ENCODE measurements at regions not wholly inside any gene's neighbourhood (a gene's known extent, or its start where the extent isn't known, plus 50 kb on each side); places are given as distances from the start of the nearest gene placed in this dataset.

DNA sequence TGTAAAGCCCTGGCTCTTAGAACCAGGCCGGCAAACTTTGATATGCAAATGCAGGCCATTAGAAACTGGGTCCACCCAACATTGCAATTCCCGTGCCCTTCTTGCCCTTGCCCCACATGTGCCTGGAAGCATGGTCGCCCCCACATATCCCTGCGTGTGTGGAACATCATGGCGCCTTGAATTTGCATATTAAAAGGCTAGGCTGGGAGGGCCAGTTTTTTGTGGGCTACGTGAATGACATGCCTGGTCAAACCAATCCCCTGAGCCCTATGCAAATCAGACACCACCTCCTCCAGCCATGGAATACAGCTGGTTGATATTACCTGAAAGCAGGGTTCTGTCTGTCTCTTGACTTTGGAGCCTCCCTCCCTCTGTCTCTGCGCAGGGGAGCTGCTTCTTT, 58.7 kb upstream of the ARHGEF26 start:
- intact Hi-C loops (cut with micrococcal nuclease; ENCODE audit: unreplicated experiment): no loop called here
- Histone ChIP-seq H3K4me2 (ENCODE audit: control insufficient read depth, insufficient read depth) (no peak overlapping the region), H3K9me3 (replicated peaks; ENCODE audit: control insufficient read depth, insufficient read depth, low read length) (no peaks in the 10 kb centered on the region), H3K4me1 (ENCODE audit: control insufficient read depth, insufficient read depth, low read length) (no peaks in the 10 kb centered on the region), H3K9ac (ENCODE audit: control insufficient read depth, insufficient read depth, low read length) (no peak overlapping the region), H3K27me3 (replicated peaks in 1 of 2; ENCODE audit: control insufficient read depth in 2 of 2, insufficient read depth in 2 of 2, low read length in 1 of 2) (no peaks in the 10 kb centered on the region), H3K27ac (ENCODE audit: control insufficient read depth, insufficient read depth) (no peak overlapping the region), H3K79me2 (ENCODE audit: control insufficient read depth, insufficient read depth, low read length) (no peaks in the 10 kb centered on the region), H2AFZ (ENCODE audit: control insufficient read depth, low read depth, low read length) (no peak overlapping the region), H3K36me3 (ENCODE audit: control insufficient read depth in 2 of 2, insufficient read depth in 2 of 2, low read length in 1 of 2) (no peaks in the 10 kb centered on the region), H3K4me3 (no peak overlapping the region), H4K20me1 (ENCODE audit: control insufficient read depth, insufficient read depth) (no peaks in the 10 kb centered on the region)
- in situ Hi-C loops (cut with MboI): no loop called here
- no TSS peak for BruUV-seq (replicated peaks)
- ChIA-PET CTCF (interaction anchor here (1.3 to 1.4 kb wide), 2 partner anchors 45 to 191 kb away, joined by 3 to 4 read pairs; no protein-coding TSS in a partner anchor), POLR2A (no interaction called here), SMC1A (ENCODE audit: uncharacterized antibody, unreplicated experiment) (no interaction called here), RAD21 (ENCODE audit: unreplicated experiment) (no interaction called here)
- FAIRE-seq (no peak), DNase-seq (ENCODE audit: low read depth, low spot score) (no peak), ATAC-seq (no peak)
- TF ChIP-seq PRDM15 (CRISPR knock-in tag; IDR thresholded peaks at IDR 0.05): no peak
- no peak for TF ChIP-seq ZNF592 (IDR thresholded peaks at IDR 0.05)
- TF ChIP-seq YY1 (IDR thresholded peaks at IDR 0.05; ENCODE audit: low read depth, low read length): no peak
- no peak for TF ChIP-seq KAT2A (conservative IDR thresholded peaks at IDR 0.05; ENCODE audit: control insufficient read depth, low read depth, low read length)
- no peak for TF ChIP-seq BCL11A (IDR thresholded peaks at IDR 0.05; ENCODE audit: low read depth, low read length)
- no peak for TF ChIP-seq ZZZ3 (IDR thresholded peaks at IDR 0.05; ENCODE audit: control insufficient read depth, insufficient read length, low read depth)
- TF ChIP-seq CHD4 (IDR thresholded peaks at IDR 0.05): no peak
- TF ChIP-seq SMAD1 (IDR thresholded peaks at IDR 0.05; ENCODE audit: low read depth, partially characterized antibody): no peak
- TF ChIP-seq SUPT20H (IDR thresholded peaks at IDR 0.05; ENCODE audit: borderline replicate concordance, control insufficient read depth, low read depth, low read length): no peak
- TF ChIP-seq NFYB (IDR thresholded peaks at IDR 0.05; ENCODE audit: insufficient read depth, low read depth, low read length): no peak
- TF ChIP-seq NR2C2 (IDR thresholded peaks at IDR 0.05; ENCODE audit: borderline replicate concordance, control insufficient read depth, insufficient read length, low read depth): no peak
- no peak for TF ChIP-seq NFYA (IDR thresholded peaks at IDR 0.05; ENCODE audit: borderline replicate concordance, low read depth, low read length)
- TF ChIP-seq CBFB (IDR thresholded peaks at IDR 0.05; ENCODE audit: low read depth): no peak
- no peak for TF ChIP-seq PBX3 (IDR thresholded peaks at IDR 0.05; ENCODE audit: insufficient replicate concordance, low read depth, low read length)
- no peak for TF ChIP-seq POLR2AphosphoS5 (IDR thresholded peaks at IDR 0.05; ENCODE audit: low read length)
- TF ChIP-seq ZNF384 (IDR thresholded peaks at IDR 0.05; ENCODE audit: borderline replicate concordance, low read depth, low read length): no peak
- WGBS (ENCODE audit: insufficient coverage, insufficient replicate concordance, low lambda C conversion rate, missing lambda C conversion rate): 17% methylated on average over 7 of the region's 7 CpGs

All from GM12878 (cell line).